GM19239 (cell line): ENCODE measurements at regions not wholly inside any gene's neighbourhood (a gene's known extent, or its start where the extent isn't known, plus 50 kb on each side); places are given as distances from the start of the nearest gene placed in this dataset.
"Not testable (repeated sequence)": the region's sequence is repeated elsewhere in the genome, so short reads cannot be mapped to it uniquely, and the experiment has no call there.

Source experiments
- DNase-seq: peaks from one replicate; pipeline ENCODE4 v3.0.0; 2011; ENCODE audit warnings: low spot score; ENCODE audit not compliant: insufficient read length
- FAIRE-seq: peaks from 2 replicates; lab custom pipeline; 2011; peaks lifted over from hg19 to GRCh38; lab: Jason Lieb, UNC

- not testable (repeated sequence) for DNase-seq, FAIRE-seq
Measured at GRCh38 chrX:84851183-84851582, 152.5 kb upstream of the APOOL start.

- DNase-seq, result not testable (repeated sequence)
Measured at GRCh38 chrX:84856791-84857190, 146.9 kb upstream of the APOOL start.

GRCh38 chrX:84858771-84859170 lies 144.9 kb upstream of the APOOL start:
- FAIRE-seq, DNase-seq: not testable (repeated sequence)

More at GRCh38 chrX:84856791-84857190, 146.9 kb upstream of the APOOL start:
- not testable (repeated sequence) for FAIRE-seq

- no peak for DNase-seq
- no peak for FAIRE-seq
Measured at GRCh38 chrX:84865113-84865512, 138.6 kb upstream of the APOOL start.

- not testable (repeated sequence) for FAIRE-seq, DNase-seq
Measured at GRCh38 chrX:84870281-84870680, 133.4 kb upstream of the APOOL start.

GRCh38 chrX:84872160-84872771 lies 131.4 kb upstream of the APOOL start:
- not testable (repeated sequence) for FAIRE-seq, DNase-seq

- DNase-seq, result no peak
- FAIRE-seq, result no peak
Measured at GRCh38 chrX:84873176-84873575, 130.5 kb upstream of the APOOL start.

- DNase-seq (no peak), FAIRE-seq (no peak)
Measured at GRCh38 chrX:84876876-84877275, 126.8 kb upstream of the APOOL start.

GRCh38 chrX:84893897-84894296 lies 109.8 kb upstream of the APOOL start:
- FAIRE-seq, result no peak
- DNase-seq, result no peak

- FAIRE-seq, result no peak
- DNase-seq, result no peak
Measured at GRCh38 chrX:84907324-84907968, 96.2 kb upstream of the APOOL start.

GRCh38 chrX:84909151-84909550 lies 94.5 kb upstream of the APOOL start:
- DNase-seq (no peak), FAIRE-seq (no peak)

GRCh38 chrX:84924624-84925023 lies 79.1 kb upstream of the APOOL start:
- FAIRE-seq (no peak), DNase-seq (no peak)

GRCh38 chrX:84932814-84933213 lies 70.9 kb upstream of the APOOL start:
- FAIRE-seq, result no peak
- no peak for DNase-seq

GRCh38 chrX:84933956-84934556 lies 69.6 kb upstream of the APOOL start:
- DNase-seq (no peak), FAIRE-seq (no peak)
